GM23248 (cell line): ENCODE measurements at regions not wholly inside any gene's neighbourhood (a gene's known extent, or its start where the extent isn't known, plus 50 kb on each side); places are given as distances from the start of the nearest gene placed in this dataset.

ENCODE experiments used
- EZH2 ChIP-seq: fragments of 200-600 bp; sonication (generic); IDR thresholded peaks from 2 replicates; pipeline ENCODE4 v1.6.1; 2018; ENCODE audit warnings: antibody characterized with exemption, mild to moderate bottlenecking; ENCODE audit not compliant: insufficient read depth, poor library complexity, severe bottlenecking
- EZH2phosphoT487 ChIP-seq: fragments of 200-600 bp; sonication (generic); IDR thresholded peaks from 2 replicates; pipeline ENCODE4 v1.6.1; 2018; ENCODE audit warnings: antibody characterized with exemption, moderate library complexity, mild to moderate bottlenecking, low read depth; ENCODE audit not compliant: insufficient read depth

- no peak for TF ChIP-seq EZH2
- TF ChIP-seq EZH2phosphoT487: no peak
Measured at GRCh38 chr2:22991844-22992243, 393.1 kb upstream of the KLHL29 start.
